ENCODE measurements at regions not wholly inside any gene's neighbourhood (a gene's known extent, or its start where the extent isn't known, plus 50 kb on each side); places are given as distances from the start of the nearest gene placed in this dataset.

DNA sequence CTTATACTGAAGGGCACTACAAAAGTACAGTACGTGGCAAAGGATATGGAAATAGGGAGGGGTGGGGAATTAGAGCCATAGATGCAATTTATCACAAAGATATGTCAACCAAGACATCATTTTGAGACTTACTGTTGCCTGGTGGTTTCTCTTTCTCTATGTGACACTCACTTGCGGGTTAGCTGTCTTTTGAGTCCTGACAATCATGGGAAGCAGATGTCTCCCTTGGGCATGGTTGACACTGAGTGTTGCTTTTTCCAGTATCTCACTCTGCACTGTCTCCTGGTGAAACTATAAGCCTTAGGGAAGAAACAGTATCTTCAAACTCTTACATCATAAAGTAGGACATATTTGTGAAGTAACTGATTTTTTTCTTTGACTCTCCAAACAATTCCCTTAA is 383.5 kb upstream of the LCORL start:
- TF ChIP-seq, protein P1, sequence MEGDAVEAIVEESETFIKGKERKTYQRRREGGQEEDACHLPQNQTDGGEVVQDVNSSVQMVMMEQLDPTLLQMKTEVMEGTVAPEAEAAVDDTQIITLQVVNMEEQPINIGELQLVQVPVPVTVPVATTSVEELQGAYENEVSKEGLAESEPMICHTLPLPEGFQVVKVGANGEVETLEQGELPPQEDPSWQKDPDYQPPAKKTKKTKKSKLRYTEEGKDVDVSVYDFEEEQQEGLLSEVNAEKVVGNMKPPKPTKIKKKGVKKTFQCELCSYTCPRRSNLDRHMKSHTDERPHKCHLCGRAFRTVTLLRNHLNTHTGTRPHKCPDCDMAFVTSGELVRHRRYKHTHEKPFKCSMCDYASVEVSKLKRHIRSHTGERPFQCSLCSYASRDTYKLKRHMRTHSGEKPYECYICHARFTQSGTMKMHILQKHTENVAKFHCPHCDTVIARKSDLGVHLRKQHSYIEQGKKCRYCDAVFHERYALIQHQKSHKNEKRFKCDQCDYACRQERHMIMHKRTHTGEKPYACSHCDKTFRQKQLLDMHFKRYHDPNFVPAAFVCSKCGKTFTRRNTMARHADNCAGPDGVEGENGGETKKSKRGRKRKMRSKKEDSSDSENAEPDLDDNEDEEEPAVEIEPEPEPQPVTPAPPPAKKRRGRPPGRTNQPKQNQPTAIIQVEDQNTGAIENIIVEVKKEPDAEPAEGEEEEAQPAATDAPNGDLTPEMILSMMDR (IDR thresholded peaks at IDR 0.05; ENCODE audit: insufficient read depth, low read length, poor library complexity, severe bottlenecking), result no peak
- no peak for DNase-seq (ENCODE audit: extremely low read depth, insufficient read length)
- no peaks in the 10 kb centered on the region for H3K27me3 ChIP-seq (replicated peaks; ENCODE audit: control insufficient read depth, insufficient read depth, low read length)

DNA sequence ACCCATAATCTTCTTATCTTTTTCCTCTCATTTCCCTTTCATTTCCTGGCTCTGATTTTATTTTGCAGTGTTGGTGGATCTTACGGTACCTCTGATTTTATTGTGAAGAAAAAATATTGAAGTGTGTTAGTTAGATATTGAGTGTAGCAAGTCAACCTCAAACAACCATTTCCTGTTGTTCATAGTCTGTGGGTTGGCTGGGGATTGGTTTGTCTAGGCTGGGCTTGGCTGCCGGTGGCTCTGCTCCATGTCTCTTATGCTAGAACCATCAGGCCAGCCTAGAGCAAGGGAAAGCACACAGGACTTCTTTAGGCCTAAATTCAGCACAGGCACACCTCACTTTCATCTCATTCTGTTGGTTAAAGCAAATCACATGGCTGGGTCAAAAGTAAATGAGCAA is 383.1 kb upstream of the LCORL start:
- no peak for DNase-seq (ENCODE audit: extremely low read depth, insufficient read length)
- Histone ChIP-seq H3K4me3 (replicated peaks; ENCODE audit: low read depth, low read length) (no peak overlapping the region), H3K36me3 (ENCODE audit: control insufficient read depth, insufficient read depth, low read length) (no peaks in the 10 kb centered on the region), H3K27me3 (replicated peaks; ENCODE audit: control insufficient read depth, insufficient read depth, low read length) (no peaks in the 10 kb centered on the region)
- TF ChIP-seq, protein P1 (IDR thresholded peaks at IDR 0.05; ENCODE audit: insufficient read depth, low read length, poor library complexity, severe bottlenecking), result no peak

More for the DNA sequence above, 383.5 kb upstream of the LCORL start:
- Histone ChIP-seq H3K36me3 (ENCODE audit: control insufficient read depth, insufficient read depth, low read length) (no peaks in the 10 kb centered on the region), H3K4me3 (replicated peaks; ENCODE audit: low read depth, low read length) (no peak overlapping the region)

DNA sequence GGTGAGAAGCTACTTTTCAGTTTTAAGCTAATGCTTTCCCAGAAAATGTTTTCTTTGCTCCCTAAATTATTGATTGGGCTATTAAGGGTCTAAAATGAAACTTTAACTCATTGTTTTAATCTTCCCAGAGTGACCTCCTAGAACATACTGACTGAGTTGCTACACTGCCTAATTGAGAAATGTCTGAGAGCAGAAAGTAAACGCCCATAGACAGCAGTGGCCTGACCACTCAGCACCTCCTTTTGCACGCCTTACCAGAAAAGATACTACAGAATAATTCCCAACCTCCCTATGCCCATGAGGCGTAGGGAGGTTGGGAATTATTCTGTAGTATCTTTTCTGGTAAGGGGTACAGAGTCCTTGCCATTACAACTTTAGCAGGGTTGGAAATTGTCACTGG is 381.8 kb upstream of the LCORL start:
- H3K36me3 ChIP-seq (ENCODE audit: control insufficient read depth, insufficient read depth, low read length), result no peaks in the 10 kb centered on the region
- no peak for DNase-seq (ENCODE audit: extremely low read depth, insufficient read length)
- H3K27me3 ChIP-seq (replicated peaks; ENCODE audit: control insufficient read depth, insufficient read depth, low read length), result no peaks in the 10 kb centered on the region
- no peak overlapping the region for H3K4me3 ChIP-seq (replicated peaks; ENCODE audit: low read depth, low read length)
- TF ChIP-seq, protein P1 (IDR thresholded peaks at IDR 0.05; ENCODE audit: insufficient read depth, low read length, poor library complexity, severe bottlenecking), result no peak

DNA sequence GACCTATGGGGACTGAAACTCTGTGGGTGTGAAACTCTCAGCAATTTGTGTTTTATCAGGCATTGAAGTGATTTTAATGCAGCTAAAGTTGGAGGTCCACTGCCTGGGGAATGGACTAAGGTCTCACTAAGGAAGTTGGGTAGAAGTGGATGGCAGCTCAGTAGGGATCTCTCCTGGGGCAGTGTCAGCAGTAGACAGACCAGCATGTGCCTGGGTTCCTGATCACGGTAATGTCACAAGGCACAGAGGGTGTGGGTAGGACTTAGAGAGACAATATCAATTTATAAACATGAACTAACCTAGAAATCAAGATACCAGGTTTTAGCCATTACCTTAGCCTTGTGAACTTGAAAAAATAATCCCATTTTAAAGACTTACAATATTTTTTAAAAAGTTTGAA is 380.3 kb upstream of the LCORL start:
- Histone ChIP-seq H3K36me3 (ENCODE audit: control insufficient read depth, insufficient read depth, low read length) (no peaks in the 10 kb centered on the region), H3K4me3 (replicated peaks; ENCODE audit: low read depth, low read length) (no peak overlapping the region), H3K27me3 (replicated peaks; ENCODE audit: control insufficient read depth, insufficient read depth, low read length) (no peaks in the 10 kb centered on the region)
- DNase-seq (ENCODE audit: extremely low read depth, insufficient read length), result no peak
- TF ChIP-seq, protein P1 (IDR thresholded peaks at IDR 0.05; ENCODE audit: insufficient read depth, low read length, poor library complexity, severe bottlenecking), result no peak

DNA sequence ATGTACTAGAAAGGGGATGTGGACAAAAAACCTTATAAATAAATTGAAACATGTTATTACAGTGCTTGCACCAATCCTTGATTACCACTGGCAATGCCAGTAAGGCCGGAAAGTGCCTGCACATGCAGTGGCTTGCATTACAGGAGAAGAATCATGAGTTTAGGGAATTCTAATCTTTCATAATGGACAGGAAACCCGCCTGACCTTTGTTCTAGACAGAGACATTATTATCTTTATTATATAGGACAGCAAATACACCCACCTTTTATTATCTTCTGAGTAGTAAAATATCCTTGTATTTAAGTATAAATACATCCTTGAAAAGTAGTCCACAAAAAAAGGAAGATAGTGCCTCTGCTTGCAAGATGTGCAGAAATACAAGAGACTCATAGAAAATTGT is 379.9 kb upstream of the LCORL start:
- no peak for DNase-seq (ENCODE audit: extremely low read depth, insufficient read length)
- H3K4me3 ChIP-seq (replicated peaks; ENCODE audit: low read depth, low read length), result no peak overlapping the region

DNA sequence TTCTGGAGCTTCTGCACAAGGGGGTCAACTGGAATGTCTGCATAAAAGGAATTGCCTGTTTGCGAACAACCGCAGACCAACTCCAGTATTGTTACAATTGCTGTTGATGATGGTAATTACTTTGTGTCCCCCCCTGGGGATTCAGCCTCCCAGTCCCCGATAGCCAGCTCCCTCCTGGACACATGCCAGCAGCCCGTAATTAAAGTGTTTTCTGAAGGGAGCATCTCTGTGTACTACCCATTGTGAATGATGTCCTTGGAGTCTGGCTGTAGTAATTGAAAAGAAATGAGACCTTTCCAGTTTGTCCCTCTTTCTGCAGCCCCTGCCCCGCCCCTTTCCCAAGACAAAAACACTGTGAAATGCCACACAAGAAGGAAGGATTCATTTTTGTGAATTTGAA is 377.1 kb upstream of the LCORL start:
- DNase-seq (ENCODE audit: extremely low read depth, insufficient read length), result no peak
- no peaks in the 10 kb centered on the region for H3K27me3 ChIP-seq (replicated peaks; ENCODE audit: control insufficient read depth, insufficient read depth, low read length)
- H3K4me3 ChIP-seq (replicated peaks; ENCODE audit: low read depth, low read length), result no peak overlapping the region
- TF ChIP-seq, protein P1 (IDR thresholded peaks at IDR 0.05; ENCODE audit: insufficient read depth, low read length, poor library complexity, severe bottlenecking), result no peak
- H3K36me3 ChIP-seq (ENCODE audit: control insufficient read depth, insufficient read depth, low read length), result no peaks in the 10 kb centered on the region

More for the DNA sequence above, 379.9 kb upstream of the LCORL start:
- no peaks in the 10 kb centered on the region for H3K36me3 ChIP-seq (ENCODE audit: control insufficient read depth, insufficient read depth, low read length)
- no peaks in the 10 kb centered on the region for H3K27me3 ChIP-seq (replicated peaks; ENCODE audit: control insufficient read depth, insufficient read depth, low read length)
- TF ChIP-seq, protein P1 (IDR thresholded peaks at IDR 0.05; ENCODE audit: insufficient read depth, low read length, poor library complexity, severe bottlenecking), result no peak

Data from GM06990 (cell line).